HEK293 (cell line): ENCODE measurements at regions not wholly inside any gene's neighbourhood (a gene's known extent, or its start where the extent isn't known, plus 50 kb on each side); places are given as distances from the start of the nearest gene placed in this dataset.
A peak's percentile ranks its signal among the peaks of the same experiment; 100 is the strongest.

Experiments
- CTCF ChIA-PET: fragments of 350-600 bp; formaldehyde crosslinking; extraction: SDS; loops from one replicate; lab custom pipeline; 2021; ENCODE audit warnings: antibody characterized with exemption; lab: Yijun Ruan, JAX
- POLR2A ChIA-PET: fragments of 300-600 bp; formaldehyde crosslinking; extraction: SDS; loops from one replicate; lab custom pipeline; 2020; ENCODE audit warnings: antibody characterized with exemption, inconsistent platforms; lab: Yijun Ruan, JAX
- H3K27ac ChIP-seq: fragments of 200-500 bp; sonication (Bioruptor generic); 2 replicates; pipeline ENCODE4 v1.5.1; 2014; ENCODE audit warnings: low read depth, low read length, control low read depth, inconsistent platforms; ENCODE audit errors: extremely low read depth
- H3K36me3 ChIP-seq, 2 experiments: fragments of 200-500 bp in 1 of 2; sonication (Bioruptor generic) in 1 of 2; 1 replicate in 1 of 2; 2 replicates in 1 of 2; pipeline ENCODE4 v1.5.1; 2014 to 2017; ENCODE audit warnings: inconsistent platforms in 2 of 2, low read length in 2 of 2; ENCODE audit not compliant: control insufficient read depth in 2 of 2, insufficient read depth in 1 of 2
- H3K4me1 ChIP-seq: fragments of 200-500 bp; sonication (Bioruptor generic); 2 replicates; pipeline ENCODE4 v1.5.1; 2014; ENCODE audit warnings: mild to moderate bottlenecking, low read length, inconsistent platforms; ENCODE audit not compliant: control insufficient read depth, insufficient read depth
- H3K4me3 ChIP-seq: 2 replicates; pipeline ENCODE4 v1.5.1; 2011; ENCODE audit warnings: low read depth, mild to moderate bottlenecking, control low read depth, low read length, moderate library complexity
- H3K9me3 ChIP-seq: fragments of 200-500 bp; sonication (Bioruptor generic); 2 replicates; pipeline ENCODE4 v1.5.1; 2014; ENCODE audit warnings: low read depth, low read length, inconsistent platforms; ENCODE audit not compliant: control insufficient read depth, insufficient read depth
- HOXD13 ChIP-seq: sonication (generic); formaldehyde crosslinking; IDR thresholded peaks from 2 replicates; pipeline ENCODE4 v1.8.0; 2022; ENCODE audit warnings: missing genetic modification reagents, borderline replicate concordance
- ZBTB48 ChIP-seq: fragments of 450-650 bp; formaldehyde crosslinking; IDR thresholded peaks from 2 replicates; pipeline ENCODE4 v1.5.1; 2016; ENCODE audit warnings: missing biosample characterization, missing genetic modification characterization
- ZBTB8A ChIP-seq: fragments of 450-650 bp; formaldehyde crosslinking; IDR thresholded peaks from 2 replicates; pipeline ENCODE4 v1.5.1; 2016; ENCODE audit warnings: missing biosample characterization, missing genetic modification characterization
- ZNF24 ChIP-seq: fragments of 450-650 bp; formaldehyde crosslinking; IDR thresholded peaks from 2 replicates; pipeline ENCODE4 v1.5.1; 2016; ENCODE audit warnings: missing biosample characterization, missing genetic modification characterization
- ZNF521 ChIP-seq: fragments of 450-650 bp; formaldehyde crosslinking; IDR thresholded peaks from 2 replicates; pipeline ENCODE4 v1.5.1; 2017; ENCODE audit warnings: missing biosample characterization, mild to moderate bottlenecking, missing genetic modification characterization
- ZNF549 ChIP-seq: fragments of 450-650 bp; IDR thresholded peaks from 2 replicates; pipeline ENCODE4 v1.5.1; 2018; ENCODE audit warnings: missing biosample characterization, missing genetic modification characterization, mild to moderate bottlenecking, inconsistent platforms, moderate library complexity
- ZNF558 ChIP-seq: fragments of 450-650 bp; formaldehyde crosslinking; IDR thresholded peaks from 2 replicates; pipeline ENCODE4 v1.5.1; 2016; ENCODE audit warnings: missing biosample characterization, missing genetic modification characterization
- ZNF561 ChIP-seq: fragments of 450-650 bp; IDR thresholded peaks from 2 replicates; pipeline ENCODE4 v1.5.1; 2018; ENCODE audit warnings: missing biosample characterization, missing genetic modification characterization, borderline replicate concordance
- ZNF768 ChIP-seq: fragments of 450-650 bp; formaldehyde crosslinking; IDR thresholded peaks from 2 replicates; pipeline ENCODE4 v1.5.1; 2018; ENCODE audit warnings: missing biosample characterization, mild to moderate bottlenecking, missing genetic modification characterization
- TF ChIP-seq, protein P1 (sequence below): fragments of 450-650 bp; formaldehyde crosslinking; IDR thresholded peaks from 2 replicates; pipeline ENCODE4 v1.5.1; 2016; ENCODE audit warnings: missing biosample characterization, missing genetic modification characterization, low read depth
- TF ChIP-seq, protein P2 (sequence below): fragments of 450-650 bp; formaldehyde crosslinking; IDR thresholded peaks from 2 replicates; pipeline ENCODE4 v1.5.0; 2017; ENCODE audit warnings: missing biosample characterization, missing genetic modification characterization, borderline replicate concordance
- TF ChIP-seq, protein P3 (sequence below): fragments of 450-650 bp; formaldehyde crosslinking; IDR thresholded peaks from 2 replicates; pipeline ENCODE4 v1.5.1; 2016; ENCODE audit warnings: missing biosample characterization, missing genetic modification characterization

DNA sequence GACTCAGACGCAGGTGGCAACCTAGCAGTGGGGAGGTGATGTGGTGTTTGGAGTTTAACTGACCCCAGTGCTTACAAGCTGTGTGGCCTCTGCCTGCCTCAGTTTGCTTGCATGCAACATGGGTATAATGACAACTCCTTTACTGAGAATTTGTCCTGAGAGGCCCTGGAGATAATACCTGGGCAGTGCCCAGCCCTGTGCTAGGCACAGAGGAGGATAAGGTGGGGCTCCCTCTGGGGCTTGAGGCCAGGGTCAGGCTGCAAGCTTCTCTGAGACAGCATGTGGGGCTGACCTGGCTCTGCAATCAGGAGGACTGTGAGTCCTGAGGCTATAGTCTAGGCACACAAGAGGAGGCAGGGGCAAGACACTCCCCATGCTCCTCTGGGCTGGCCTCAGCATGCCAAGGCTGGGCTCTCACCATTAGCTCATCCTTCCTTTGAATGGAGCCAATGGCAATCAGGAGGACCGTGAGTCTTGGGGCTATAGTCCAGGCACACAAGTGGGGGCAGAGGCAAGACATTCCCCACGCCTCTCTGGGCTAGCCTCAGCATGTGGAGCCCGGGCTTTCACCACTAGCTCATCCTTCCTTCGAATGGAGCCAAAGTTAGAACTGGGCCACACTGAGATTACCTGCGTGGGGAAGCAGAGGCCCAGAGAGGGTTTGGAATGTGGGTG, 147.9 kb downstream of the RPS24 start:
- no peaks in the 10 kb centered on the region for H3K36me3 ChIP-seq
- no peaks in the 10 kb centered on the region for H3K4me1 ChIP-seq
- TF ChIP-seq ZBTB8A (tag by site-specific recombination), result no peak
- no peak for TF ChIP-seq ZNF24 (tag by site-specific recombination)
- POLR2A ChIA-PET, result no interaction called here
- H3K27ac ChIP-seq, result no peak overlapping the region
- H3K9me3 ChIP-seq, result no peaks in the 10 kb centered on the region
- CTCF ChIA-PET, result no interaction called here
- H3K4me3 ChIP-seq, result no peak overlapping the region

DNA sequence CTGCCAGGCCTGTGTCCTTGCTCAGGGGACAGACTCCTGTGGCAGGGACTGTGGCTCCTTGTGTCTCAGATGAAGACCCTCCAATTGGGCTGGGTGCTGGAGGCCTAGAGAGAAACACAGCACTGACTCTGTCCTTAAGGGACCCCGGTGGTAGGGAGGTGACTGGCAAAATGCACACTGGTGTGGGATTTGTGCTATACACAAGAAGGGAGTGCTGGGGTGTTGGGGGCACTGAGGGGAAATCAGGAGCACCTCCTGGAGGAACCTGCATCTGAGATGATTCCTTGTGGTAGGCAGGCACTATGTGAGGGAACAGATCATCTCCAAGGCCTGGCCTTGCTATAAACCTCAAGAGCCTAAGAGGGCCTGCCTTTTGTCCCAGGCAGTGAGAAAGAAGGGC, 149.2 kb downstream of the RPS24 start:
- no peaks in the 10 kb centered on the region for H3K36me3 ChIP-seq
- CTCF ChIA-PET, result no interaction called here
- POLR2A ChIA-PET, result no interaction called here
- H3K4me3 ChIP-seq, result no peak overlapping the region
- H3K27ac ChIP-seq, result no peak overlapping the region
- no peaks in the 10 kb centered on the region for H3K9me3 ChIP-seq
- H3K4me1 ChIP-seq, result no peaks in the 10 kb centered on the region
- TF ChIP-seq ZNF521 (no peak), ZNF558 (tag by site-specific recombination) (no peak), ZNF549 (tag by site-specific recombination) (no peak), ZBTB48 (tag by site-specific recombination) (no peak), ZNF561 (no peak), HOXD13 (CRISPR knock-in tag) (no peak)
- TF ChIP-seq, protein P1, sequence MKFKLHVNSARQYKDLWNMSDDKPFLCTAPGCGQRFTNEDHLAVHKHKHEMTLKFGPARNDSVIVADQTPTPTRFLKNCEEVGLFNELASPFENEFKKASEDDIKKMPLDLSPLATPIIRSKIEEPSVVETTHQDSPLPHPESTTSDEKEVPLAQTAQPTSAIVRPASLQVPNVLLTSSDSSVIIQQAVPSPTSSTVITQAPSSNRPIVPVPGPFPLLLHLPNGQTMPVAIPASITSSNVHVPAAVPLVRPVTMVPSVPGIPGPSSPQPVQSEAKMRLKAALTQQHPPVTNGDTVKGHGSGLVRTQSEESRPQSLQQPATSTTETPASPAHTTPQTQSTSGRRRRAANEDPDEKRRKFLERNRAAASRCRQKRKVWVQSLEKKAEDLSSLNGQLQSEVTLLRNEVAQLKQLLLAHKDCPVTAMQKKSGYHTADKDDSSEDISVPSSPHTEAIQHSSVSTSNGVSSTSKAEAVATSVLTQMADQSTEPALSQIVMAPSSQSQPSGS (tag by site-specific recombination), result no peak
- TF ChIP-seq, protein P2, sequence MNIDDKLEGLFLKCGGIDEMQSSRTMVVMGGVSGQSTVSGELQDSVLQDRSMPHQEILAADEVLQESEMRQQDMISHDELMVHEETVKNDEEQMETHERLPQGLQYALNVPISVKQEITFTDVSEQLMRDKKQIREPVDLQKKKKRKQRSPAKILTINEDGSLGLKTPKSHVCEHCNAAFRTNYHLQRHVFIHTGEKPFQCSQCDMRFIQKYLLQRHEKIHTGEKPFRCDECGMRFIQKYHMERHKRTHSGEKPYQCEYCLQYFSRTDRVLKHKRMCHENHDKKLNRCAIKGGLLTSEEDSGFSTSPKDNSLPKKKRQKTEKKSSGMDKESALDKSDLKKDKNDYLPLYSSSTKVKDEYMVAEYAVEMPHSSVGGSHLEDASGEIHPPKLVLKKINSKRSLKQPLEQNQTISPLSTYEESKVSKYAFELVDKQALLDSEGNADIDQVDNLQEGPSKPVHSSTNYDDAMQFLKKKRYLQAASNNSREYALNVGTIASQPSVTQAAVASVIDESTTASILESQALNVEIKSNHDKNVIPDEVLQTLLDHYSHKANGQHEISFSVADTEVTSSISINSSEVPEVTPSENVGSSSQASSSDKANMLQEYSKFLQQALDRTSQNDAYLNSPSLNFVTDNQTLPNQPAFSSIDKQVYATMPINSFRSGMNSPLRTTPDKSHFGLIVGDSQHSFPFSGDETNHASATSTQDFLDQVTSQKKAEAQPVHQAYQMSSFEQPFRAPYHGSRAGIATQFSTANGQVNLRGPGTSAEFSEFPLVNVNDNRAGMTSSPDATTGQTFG (tag by site-specific recombination), result no peak

DNA sequence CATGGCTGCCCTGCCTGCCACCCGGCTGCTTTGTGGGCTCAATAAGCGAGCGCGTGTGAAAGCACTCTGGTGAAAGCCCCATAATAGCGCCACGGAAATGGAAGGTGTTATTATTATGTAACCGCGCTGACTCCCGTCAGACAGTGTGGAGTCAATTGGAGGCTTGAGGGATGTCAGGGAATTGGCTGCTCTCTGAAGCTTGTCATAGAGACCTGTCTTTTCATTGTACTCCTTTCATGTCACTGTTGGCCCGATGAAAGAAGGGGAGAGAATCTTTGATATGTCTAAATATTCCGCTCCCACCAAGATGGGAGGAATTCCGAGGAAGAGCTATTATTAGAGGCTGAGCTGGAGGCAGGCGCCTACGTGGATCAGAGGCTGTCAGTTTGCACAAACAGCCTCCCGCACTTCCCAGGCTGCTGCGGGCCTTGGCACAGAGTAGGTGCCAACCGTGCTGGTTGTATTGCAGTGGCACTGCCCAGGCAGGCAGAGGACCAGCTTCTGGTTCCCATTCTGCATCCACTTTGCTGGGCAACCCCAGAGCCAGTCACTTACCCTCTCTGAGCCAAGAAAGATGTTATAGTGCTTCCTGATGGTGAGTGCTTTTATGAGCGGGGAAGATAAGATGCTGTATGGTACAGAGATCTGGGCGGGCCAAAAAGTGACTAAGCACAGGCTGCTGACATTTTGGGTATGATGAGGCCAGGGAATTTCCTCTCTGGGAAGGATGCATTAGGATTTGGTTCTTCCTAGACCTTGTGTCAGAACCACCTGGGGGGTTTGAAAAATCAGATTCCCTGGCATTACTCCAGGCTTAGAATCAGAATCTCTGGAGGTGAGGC, 151.4 kb downstream of the RPS24 start:
- Histone ChIP-seq H3K36me3 (no peaks in the 10 kb centered on the region), H3K27ac (no peak overlapping the region), H3K9me3 (no peaks in the 10 kb centered on the region), H3K4me1 (no peaks in the 10 kb centered on the region), H3K4me3 (no peak overlapping the region)
- POLR2A ChIA-PET, result no interaction called here
- TF ChIP-seq, protein P3, sequence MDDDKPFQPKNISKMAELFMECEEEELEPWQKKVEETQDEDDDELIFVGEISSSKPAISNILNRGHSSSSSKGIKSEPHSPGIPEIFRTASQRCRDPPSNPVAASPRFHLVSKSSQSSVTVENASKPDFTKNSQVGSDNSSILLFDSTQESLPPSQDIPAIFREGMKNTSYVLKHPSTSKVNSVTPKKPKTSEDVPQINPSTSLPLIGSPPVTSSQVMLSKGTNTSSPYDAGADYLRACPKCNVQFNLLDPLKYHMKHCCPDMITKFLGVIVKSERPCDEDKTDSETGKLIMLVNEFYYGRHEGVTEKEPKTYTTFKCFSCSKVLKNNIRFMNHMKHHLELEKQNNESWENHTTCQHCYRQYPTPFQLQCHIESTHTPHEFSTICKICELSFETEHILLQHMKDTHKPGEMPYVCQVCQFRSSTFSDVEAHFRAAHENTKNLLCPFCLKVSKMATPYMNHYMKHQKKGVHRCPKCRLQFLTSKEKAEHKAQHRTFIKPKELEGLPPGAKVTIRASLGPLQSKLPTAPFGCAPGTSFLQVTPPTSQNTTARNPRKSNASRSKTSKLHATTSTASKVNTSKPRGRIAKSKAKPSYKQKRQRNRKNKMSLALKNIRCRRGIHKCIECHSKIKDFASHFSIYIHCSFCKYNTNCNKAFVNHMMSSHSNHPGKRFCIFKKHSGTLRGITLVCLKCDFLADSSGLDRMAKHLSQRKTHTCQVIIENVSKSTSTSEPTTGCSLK (tag by site-specific recombination), result no peak
- TF ChIP-seq ZNF768 (tag by site-specific recombination), result peak; percentile 46; the same call in 1 of the 2 replicates
- CTCF ChIA-PET, result interaction anchor here (0.7 kb wide), 1 partner anchor 24 kb away, joined by 3 read pairs; no protein-coding TSS in a partner anchor
